HEK293 (cell line): ENCODE measurements at regions not wholly inside any gene's neighbourhood (a gene's known extent, or its start where the extent isn't known, plus 50 kb on each side); places are given as distances from the start of the nearest gene placed in this dataset.

ENCODE experiments used
- CTCF ChIA-PET: fragments of 350-600 bp; formaldehyde crosslinking; extraction: SDS; loops from one replicate; lab custom pipeline; 2021; ENCODE audit warnings: antibody characterized with exemption; lab: Yijun Ruan, JAX
- POLR2A ChIA-PET: fragments of 300-600 bp; formaldehyde crosslinking; extraction: SDS; loops from one replicate; lab custom pipeline; 2020; ENCODE audit warnings: antibody characterized with exemption, inconsistent platforms; lab: Yijun Ruan, JAX
- H3K27ac ChIP-seq: fragments of 200-500 bp; sonication (Bioruptor generic); 2 replicates; pipeline ENCODE4 v1.5.1; 2014; ENCODE audit warnings: low read depth, low read length, control low read depth, inconsistent platforms; ENCODE audit errors: extremely low read depth
- H3K36me3 ChIP-seq, 2 experiments: fragments of 200-500 bp in 1 of 2; sonication (Bioruptor generic) in 1 of 2; 1 replicate in 1 of 2; 2 replicates in 1 of 2; pipeline ENCODE4 v1.5.1; 2014 to 2017; ENCODE audit warnings: inconsistent platforms in 2 of 2, low read length in 2 of 2; ENCODE audit not compliant: control insufficient read depth in 2 of 2, insufficient read depth in 1 of 2
- H3K4me1 ChIP-seq: fragments of 200-500 bp; sonication (Bioruptor generic); 2 replicates; pipeline ENCODE4 v1.5.1; 2014; ENCODE audit warnings: mild to moderate bottlenecking, low read length, inconsistent platforms; ENCODE audit not compliant: control insufficient read depth, insufficient read depth
- H3K4me3 ChIP-seq: 2 replicates; pipeline ENCODE4 v1.5.1; 2011; ENCODE audit warnings: low read depth, mild to moderate bottlenecking, control low read depth, low read length, moderate library complexity
- H3K9me3 ChIP-seq: fragments of 200-500 bp; sonication (Bioruptor generic); 2 replicates; pipeline ENCODE4 v1.5.1; 2014; ENCODE audit warnings: low read depth, low read length, inconsistent platforms; ENCODE audit not compliant: control insufficient read depth, insufficient read depth
- EGR2 ChIP-seq: fragments of 450-650 bp; formaldehyde crosslinking; IDR thresholded peaks from 2 replicates; pipeline ENCODE4 v1.5.1; 2016; ENCODE audit warnings: low read depth, missing biosample characterization, missing genetic modification characterization
- YY1 ChIP-seq: fragments of 450-650 bp; formaldehyde crosslinking; IDR thresholded peaks from 2 replicates; pipeline ENCODE4 v1.5.1; 2018; ENCODE audit warnings: missing biosample characterization, missing genetic modification characterization
- ZBTB7A ChIP-seq: fragments of 450-650 bp; formaldehyde crosslinking; IDR thresholded peaks from 2 replicates; pipeline ENCODE4 v1.5.1; 2016; ENCODE audit warnings: low read depth, missing biosample characterization, missing genetic modification characterization
- ZNF121 ChIP-seq: fragments of 450-650 bp; formaldehyde crosslinking; IDR thresholded peaks from 2 replicates; pipeline ENCODE4 v1.5.1; 2016; ENCODE audit warnings: missing biosample characterization, missing genetic modification characterization
- ZNF19 ChIP-seq: fragments of 450-650 bp; formaldehyde crosslinking; IDR thresholded peaks from 2 replicates; pipeline ENCODE4; 2016; ENCODE audit warnings: missing biosample characterization, missing genetic modification characterization, low read depth
- ZNF544 ChIP-seq: fragments of 450-650 bp; formaldehyde crosslinking; IDR thresholded peaks from 2 replicates; pipeline ENCODE4 v1.5.0; 2017; ENCODE audit warnings: missing biosample characterization, missing genetic modification characterization
- ZNF549 ChIP-seq: fragments of 450-650 bp; IDR thresholded peaks from 2 replicates; pipeline ENCODE4 v1.5.1; 2018; ENCODE audit warnings: missing biosample characterization, missing genetic modification characterization, mild to moderate bottlenecking, inconsistent platforms, moderate library complexity
- ZNF610 ChIP-seq: fragments of 450-650 bp; formaldehyde crosslinking; IDR thresholded peaks from 2 replicates; pipeline ENCODE4 v1.5.1; 2016; ENCODE audit warnings: missing biosample characterization, missing genetic modification characterization, borderline replicate concordance
- ZNF626 ChIP-seq: fragments of 450-650 bp; sonication (Bioruptor Pico); formaldehyde crosslinking; IDR thresholded peaks from 2 replicates; pipeline ENCODE4 v1.5.1; 2018; ENCODE audit warnings: missing biosample characterization, missing genetic modification characterization, inconsistent platforms
- ZNF658 ChIP-seq: fragments of 450-650 bp; formaldehyde crosslinking; IDR thresholded peaks from 2 replicates; pipeline ENCODE4; 2016; ENCODE audit warnings: missing biosample characterization, missing genetic modification characterization
- ZNF664 ChIP-seq: fragments of 450-650 bp; formaldehyde crosslinking; IDR thresholded peaks from 2 replicates; pipeline ENCODE4 v1.5.1; 2016; ENCODE audit warnings: missing biosample characterization, missing genetic modification characterization
- ZNF768 ChIP-seq: fragments of 450-650 bp; formaldehyde crosslinking; IDR thresholded peaks from 2 replicates; pipeline ENCODE4 v1.5.1; 2018; ENCODE audit warnings: missing biosample characterization, mild to moderate bottlenecking, missing genetic modification characterization
- ZNF776 ChIP-seq: fragments of 450-650 bp; formaldehyde crosslinking; IDR thresholded peaks from 2 replicates; pipeline ENCODE4 v1.5.0; 2017; ENCODE audit warnings: missing biosample characterization, missing genetic modification characterization, borderline replicate concordance
- ZNF830 ChIP-seq: fragments of 450-650 bp; IDR thresholded peaks from 2 replicates; pipeline ENCODE4 v1.5.0; 2018; ENCODE audit warnings: missing biosample characterization, missing genetic modification characterization, low read depth, mild to moderate bottlenecking, moderate library complexity
- TF ChIP-seq, protein P1 (sequence below): fragments of 450-650 bp; formaldehyde crosslinking; IDR thresholded peaks from 2 replicates; pipeline ENCODE4 v1.5.1; 2016; ENCODE audit warnings: missing biosample characterization, missing genetic modification characterization, borderline replicate concordance
- TF ChIP-seq, protein P2 (sequence below): fragments of 450-650 bp; formaldehyde crosslinking; IDR thresholded peaks from 2 replicates; pipeline ENCODE4 v1.5.1; 2017; ENCODE audit warnings: missing biosample characterization, missing genetic modification characterization

DNA sequence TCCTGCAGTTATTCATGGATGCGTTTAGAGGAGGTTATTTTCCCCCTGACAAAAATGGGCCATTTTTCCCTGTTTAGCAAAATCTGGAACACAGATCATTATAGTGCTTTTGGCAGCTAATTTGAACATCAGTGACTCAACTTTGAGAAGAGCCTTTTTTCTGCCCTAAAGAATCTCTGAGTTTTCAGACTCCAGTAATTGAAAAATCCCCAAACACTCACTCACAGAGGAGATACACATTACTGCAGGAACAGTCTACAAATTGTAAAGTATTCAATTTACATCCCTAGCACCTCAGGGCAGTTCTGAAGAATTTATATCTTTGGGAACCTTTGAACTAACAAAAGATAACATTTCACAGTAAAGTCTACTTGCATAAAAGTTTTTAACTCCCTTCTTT is 966.6 kb upstream of the SLC35B3 start (continued):
- TF ChIP-seq, protein P1, sequence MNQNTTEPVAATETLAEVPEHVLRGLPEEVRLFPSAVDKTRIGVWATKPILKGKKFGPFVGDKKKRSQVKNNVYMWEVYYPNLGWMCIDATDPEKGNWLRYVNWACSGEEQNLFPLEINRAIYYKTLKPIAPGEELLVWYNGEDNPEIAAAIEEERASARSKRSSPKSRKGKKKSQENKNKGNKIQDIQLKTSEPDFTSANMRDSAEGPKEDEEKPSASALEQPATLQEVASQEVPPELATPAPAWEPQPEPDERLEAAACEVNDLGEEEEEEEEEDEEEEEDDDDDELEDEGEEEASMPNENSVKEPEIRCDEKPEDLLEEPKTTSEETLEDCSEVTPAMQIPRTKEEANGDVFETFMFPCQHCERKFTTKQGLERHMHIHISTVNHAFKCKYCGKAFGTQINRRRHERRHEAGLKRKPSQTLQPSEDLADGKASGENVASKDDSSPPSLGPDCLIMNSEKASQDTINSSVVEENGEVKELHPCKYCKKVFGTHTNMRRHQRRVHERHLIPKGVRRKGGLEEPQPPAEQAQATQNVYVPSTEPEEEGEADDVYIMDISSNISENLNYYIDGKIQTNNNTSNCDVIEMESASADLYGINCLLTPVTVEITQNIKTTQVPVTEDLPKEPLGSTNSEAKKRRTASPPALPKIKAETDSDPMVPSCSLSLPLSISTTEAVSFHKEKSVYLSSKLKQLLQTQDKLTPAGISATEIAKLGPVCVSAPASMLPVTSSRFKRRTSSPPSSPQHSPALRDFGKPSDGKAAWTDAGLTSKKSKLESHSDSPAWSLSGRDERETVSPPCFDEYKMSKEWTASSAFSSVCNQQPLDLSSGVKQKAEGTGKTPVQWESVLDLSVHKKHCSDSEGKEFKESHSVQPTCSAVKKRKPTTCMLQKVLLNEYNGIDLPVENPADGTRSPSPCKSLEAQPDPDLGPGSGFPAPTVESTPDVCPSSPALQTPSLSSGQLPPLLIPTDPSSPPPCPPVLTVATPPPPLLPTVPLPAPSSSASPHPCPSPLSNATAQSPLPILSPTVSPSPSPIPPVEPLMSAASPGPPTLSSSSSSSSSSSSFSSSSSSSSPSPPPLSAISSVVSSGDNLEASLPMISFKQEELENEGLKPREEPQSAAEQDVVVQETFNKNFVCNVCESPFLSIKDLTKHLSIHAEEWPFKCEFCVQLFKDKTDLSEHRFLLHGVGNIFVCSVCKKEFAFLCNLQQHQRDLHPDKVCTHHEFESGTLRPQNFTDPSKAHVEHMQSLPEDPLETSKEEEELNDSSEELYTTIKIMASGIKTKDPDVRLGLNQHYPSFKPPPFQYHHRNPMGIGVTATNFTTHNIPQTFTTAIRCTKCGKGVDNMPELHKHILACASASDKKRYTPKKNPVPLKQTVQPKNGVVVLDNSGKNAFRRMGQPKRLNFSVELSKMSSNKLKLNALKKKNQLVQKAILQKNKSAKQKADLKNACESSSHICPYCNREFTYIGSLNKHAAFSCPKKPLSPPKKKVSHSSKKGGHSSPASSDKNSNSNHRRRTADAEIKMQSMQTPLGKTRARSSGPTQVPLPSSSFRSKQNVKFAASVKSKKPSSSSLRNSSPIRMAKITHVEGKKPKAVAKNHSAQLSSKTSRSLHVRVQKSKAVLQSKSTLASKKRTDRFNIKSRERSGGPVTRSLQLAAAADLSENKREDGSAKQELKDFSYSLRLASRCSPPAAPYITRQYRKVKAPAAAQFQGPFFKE, result no peak
- TF ChIP-seq, protein P2, sequence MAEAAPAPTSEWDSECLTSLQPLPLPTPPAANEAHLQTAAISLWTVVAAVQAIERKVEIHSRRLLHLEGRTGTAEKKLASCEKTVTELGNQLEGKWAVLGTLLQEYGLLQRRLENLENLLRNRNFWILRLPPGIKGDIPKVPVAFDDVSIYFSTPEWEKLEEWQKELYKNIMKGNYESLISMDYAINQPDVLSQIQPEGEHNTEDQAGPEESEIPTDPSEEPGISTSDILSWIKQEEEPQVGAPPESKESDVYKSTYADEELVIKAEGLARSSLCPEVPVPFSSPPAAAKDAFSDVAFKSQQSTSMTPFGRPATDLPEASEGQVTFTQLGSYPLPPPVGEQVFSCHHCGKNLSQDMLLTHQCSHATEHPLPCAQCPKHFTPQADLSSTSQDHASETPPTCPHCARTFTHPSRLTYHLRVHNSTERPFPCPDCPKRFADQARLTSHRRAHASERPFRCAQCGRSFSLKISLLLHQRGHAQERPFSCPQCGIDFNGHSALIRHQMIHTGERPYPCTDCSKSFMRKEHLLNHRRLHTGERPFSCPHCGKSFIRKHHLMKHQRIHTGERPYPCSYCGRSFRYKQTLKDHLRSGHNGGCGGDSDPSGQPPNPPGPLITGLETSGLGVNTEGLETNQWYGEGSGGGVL (tag by site-specific recombination), result no peak
- no peak for TF ChIP-seq ZNF768
- no peak for TF ChIP-seq ZNF626
- no peak for TF ChIP-seq ZNF121
- no peak for TF ChIP-seq ZNF610 (tag by site-specific recombination)
- TF ChIP-seq ZBTB7A (tag by site-specific recombination), result no peak
- TF ChIP-seq ZNF658 (tag by site-specific recombination), result no peak
- no peak for TF ChIP-seq ZNF549 (tag by site-specific recombination)
- TF ChIP-seq EGR2 (tag by site-specific recombination), result no peak

DNA sequence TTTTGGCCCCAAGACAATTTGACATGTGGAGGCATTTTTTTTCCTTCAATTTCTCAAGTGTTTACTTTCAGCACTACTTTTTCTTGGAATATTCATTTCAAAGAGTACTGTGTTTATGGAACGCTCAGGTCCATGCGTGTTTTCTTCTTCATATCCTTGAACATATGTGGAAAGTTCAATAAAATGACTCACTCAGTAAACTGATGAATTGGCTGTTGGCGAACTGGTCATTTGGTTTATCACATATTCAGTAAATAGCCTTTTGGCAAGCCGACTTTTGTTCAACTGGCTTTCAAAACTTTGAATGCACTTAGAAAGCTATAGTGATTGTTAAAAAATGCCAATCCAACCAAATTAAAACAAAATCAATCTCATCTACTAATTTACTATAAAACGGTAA is 964.6 kb upstream of the SLC35B3 start:
- ChIA-PET POLR2A (no interaction called here), CTCF (interaction anchor here (0.7 kb wide), 1 partner anchor 131 kb away, joined by 3 read pairs; no protein-coding TSS in a partner anchor)
- peaks cover 27% of the 10 kb centered on the region for H3K4me1 ChIP-seq
- no peak for TF ChIP-seq ZNF544
- TF ChIP-seq ZNF830, result no peak
- TF ChIP-seq ZNF19, result no peak
- TF ChIP-seq ZNF776 (tag by site-specific recombination), result no peak
- no peak for TF ChIP-seq ZNF664 (tag by site-specific recombination)
- no peaks in the 10 kb centered on the region for H3K9me3 ChIP-seq
- H3K27ac ChIP-seq, result no peak overlapping the region
- H3K36me3 ChIP-seq, result no peaks in the 10 kb centered on the region
- H3K4me3 ChIP-seq, result no peak overlapping the region

DNA sequence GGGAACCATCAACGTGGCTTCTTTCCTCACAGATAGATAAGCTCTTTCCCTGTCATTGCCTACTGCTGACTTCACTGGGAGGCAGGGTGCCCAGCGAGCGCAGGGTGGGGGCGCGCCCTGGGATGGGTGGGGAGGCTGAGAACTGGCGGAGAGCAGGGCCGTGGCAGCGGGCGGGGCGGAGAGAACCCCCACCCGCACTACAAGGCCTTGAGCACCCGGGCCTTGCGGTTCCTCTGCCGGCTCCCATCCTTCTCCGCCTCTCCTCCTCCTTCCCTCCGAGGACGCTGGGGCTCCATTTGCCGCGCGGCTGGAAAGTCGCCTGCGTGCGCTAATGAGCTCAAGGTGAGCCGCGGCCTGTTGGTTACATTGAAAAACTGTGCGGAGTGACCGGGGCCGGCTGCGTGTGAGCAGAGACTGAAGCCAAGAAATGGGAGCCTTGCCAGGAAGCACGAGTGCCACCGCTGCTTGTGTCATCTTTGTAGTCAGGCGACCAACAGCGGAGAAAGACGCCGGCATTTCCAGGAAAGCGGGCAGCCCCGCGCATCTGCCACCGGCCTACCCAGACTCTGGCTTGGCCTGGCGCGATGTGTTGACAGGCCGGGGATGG is 963.5 kb upstream of the SLC35B3 start:
- no peak overlapping the region for H3K27ac ChIP-seq

More for the DNA sequence above, 963.5 kb upstream of the SLC35B3 start:
- no peaks in the 10 kb centered on the region for H3K9me3 ChIP-seq
- no peaks in the 10 kb centered on the region for H3K36me3 ChIP-seq
- ChIA-PET POLR2A (no interaction called here), CTCF (no interaction called here)
- TF ChIP-seq YY1 (tag by site-specific recombination), result no peak
- H3K4me1 ChIP-seq, result peaks cover 20% of the 10 kb centered on the region
- H3K4me3 ChIP-seq, result no peak overlapping the region
